SK-N-SH treated with all-trans-retinoic acid at 6 μM for 48 hours (cell line): ENCODE measurements at regions not wholly inside any gene's neighbourhood (a gene's known extent, or its start where the extent isn't known, plus 50 kb on each side); places are given as distances from the start of the nearest gene placed in this dataset.
"Not testable (repeated sequence)": the region's sequence is repeated elsewhere in the genome, so short reads cannot be mapped to it uniquely, and the experiment has no call there.

ENCODE experiments used
- ARNTL ChIP-seq: fragments of 450-650 bp; formaldehyde crosslinking; IDR thresholded peaks from 2 replicates; pipeline ENCODE4 v1.5.0; 2020; ENCODE audit warnings: low read depth, mild to moderate bottlenecking, moderate library complexity, borderline replicate concordance
- CSDC2 ChIP-seq: fragments of 250-450 bp; sonication (Bioruptor Pico); IDR thresholded peaks from 2 replicates; pipeline ENCODE4 v1.5.0; 2020; ENCODE audit warnings: mild to moderate bottlenecking, moderate library complexity
- PPARA ChIP-seq: fragments of 250-450 bp; sonication (Bioruptor Pico); IDR thresholded peaks from 2 replicates; pipeline ENCODE4 v1.5.0; 2020; ENCODE audit warnings: mild to moderate bottlenecking, borderline replicate concordance
- RARB ChIP-seq: fragments of 250-450 bp; sonication (Bioruptor Pico); IDR thresholded peaks from 2 replicates; pipeline ENCODE4 v1.8.0; 2021; ENCODE audit warnings: mild to moderate bottlenecking, moderate library complexity
- TOX ChIP-seq: fragments of 250-450 bp; sonication (Bioruptor Pico); IDR thresholded peaks from 2 replicates; pipeline ENCODE4 v1.8.0; 2021; ENCODE audit warnings: mild to moderate bottlenecking, moderate library complexity, borderline replicate concordance
- ZC3H10 ChIP-seq: fragments of 250-450 bp; sonication (Bioruptor Pico); IDR thresholded peaks from 2 replicates; pipeline ENCODE4 v1.5.1; 2021; ENCODE audit warnings: mild to moderate bottlenecking, moderate library complexity
- ZFP3 ChIP-seq: fragments of 250-450 bp; sonication (Bioruptor Pico); IDR thresholded peaks from 2 replicates; pipeline ENCODE4 v1.5.0; 2020; ENCODE audit warnings: mild to moderate bottlenecking, moderate library complexity
- ZFP30 ChIP-seq: fragments of 450-650 bp; formaldehyde crosslinking; IDR thresholded peaks from 2 replicates; pipeline ENCODE4 v1.5.0; 2022; ENCODE audit warnings: mild to moderate bottlenecking, moderate library complexity
- ZNF565 ChIP-seq: fragments of 450-650 bp; formaldehyde crosslinking; conservative IDR thresholded peaks from 2 replicates; pipeline ENCODE4 v1.5.0; 2020; ENCODE audit warnings: low read depth, mild to moderate bottlenecking, moderate library complexity
- ZNF70 ChIP-seq: fragments of 450-650 bp; formaldehyde crosslinking; IDR thresholded peaks from 2 replicates; pipeline ENCODE4 v1.5.0; 2020; ENCODE audit warnings: mild to moderate bottlenecking, moderate library complexity
- ZNF8 ChIP-seq: fragments of 450-650 bp; formaldehyde crosslinking; IDR thresholded peaks from 2 replicates; pipeline ENCODE4 v1.5.0; 2020; ENCODE audit warnings: mild to moderate bottlenecking, moderate library complexity
- TF ChIP-seq, protein P1 (sequence below): fragments of 250-450 bp; sonication (Bioruptor Pico); IDR thresholded peaks from 2 replicates; pipeline ENCODE4 v1.8.0; 2020; ENCODE audit warnings: mild to moderate bottlenecking, moderate library complexity, borderline replicate concordance
- TF ChIP-seq, protein P2 (sequence below): fragments of 250-450 bp; sonication (Bioruptor Pico); IDR thresholded peaks from 2 replicates; pipeline ENCODE4 v1.8.0; 2021; ENCODE audit warnings: low read depth, mild to moderate bottlenecking, moderate library complexity, borderline replicate concordance

DNA sequence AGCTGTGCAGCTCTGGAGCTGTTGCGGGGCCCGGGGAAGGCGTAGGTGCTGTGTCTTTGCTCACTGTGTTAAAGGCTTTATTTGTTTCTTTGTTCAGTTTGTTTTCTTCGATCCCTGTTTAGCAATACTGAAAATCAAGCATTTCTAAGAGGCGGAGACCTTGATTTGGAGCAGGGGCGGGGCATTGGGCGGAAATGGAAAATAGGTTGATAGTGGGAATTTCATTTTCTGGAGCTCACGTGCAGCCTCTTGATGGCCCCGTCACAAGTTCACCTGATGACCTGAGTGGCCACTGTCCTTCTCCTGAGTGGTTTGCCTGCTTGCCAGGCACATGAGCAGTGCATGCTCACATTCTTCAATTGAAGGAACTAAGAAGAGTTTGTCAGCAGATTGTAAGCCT, 93.2 kb downstream of the POTEG start:
- TF ChIP-seq ARNTL (CRISPR knock-in tag); RARB (CRISPR knock-in tag); ZC3H10 (CRISPR knock-in tag); ZNF565; ZFP3 (CRISPR knock-in tag); TOX (CRISPR knock-in tag); ZFP30 (CRISPR knock-in tag); ZNF70 (CRISPR knock-in tag); PPARA (CRISPR knock-in tag); ZNF8 (CRISPR knock-in tag); CSDC2 (CRISPR knock-in tag): not testable (repeated sequence)
- TF ChIP-seq, protein P1, sequence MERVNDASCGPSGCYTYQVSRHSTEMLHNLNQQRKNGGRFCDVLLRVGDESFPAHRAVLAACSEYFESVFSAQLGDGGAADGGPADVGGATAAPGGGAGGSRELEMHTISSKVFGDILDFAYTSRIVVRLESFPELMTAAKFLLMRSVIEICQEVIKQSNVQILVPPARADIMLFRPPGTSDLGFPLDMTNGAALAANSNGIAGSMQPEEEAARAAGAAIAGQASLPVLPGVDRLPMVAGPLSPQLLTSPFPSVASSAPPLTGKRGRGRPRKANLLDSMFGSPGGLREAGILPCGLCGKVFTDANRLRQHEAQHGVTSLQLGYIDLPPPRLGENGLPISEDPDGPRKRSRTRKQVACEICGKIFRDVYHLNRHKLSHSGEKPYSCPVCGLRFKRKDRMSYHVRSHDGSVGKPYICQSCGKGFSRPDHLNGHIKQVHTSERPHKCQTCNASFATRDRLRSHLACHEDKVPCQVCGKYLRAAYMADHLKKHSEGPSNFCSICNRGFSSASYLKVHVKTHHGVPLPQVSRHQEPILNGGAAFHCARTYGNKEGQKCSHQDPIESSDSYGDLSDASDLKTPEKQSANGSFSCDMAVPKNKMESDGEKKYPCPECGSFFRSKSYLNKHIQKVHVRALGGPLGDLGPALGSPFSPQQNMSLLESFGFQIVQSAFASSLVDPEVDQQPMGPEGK (CRISPR knock-in tag): not testable (repeated sequence)
- TF ChIP-seq, protein P2, sequence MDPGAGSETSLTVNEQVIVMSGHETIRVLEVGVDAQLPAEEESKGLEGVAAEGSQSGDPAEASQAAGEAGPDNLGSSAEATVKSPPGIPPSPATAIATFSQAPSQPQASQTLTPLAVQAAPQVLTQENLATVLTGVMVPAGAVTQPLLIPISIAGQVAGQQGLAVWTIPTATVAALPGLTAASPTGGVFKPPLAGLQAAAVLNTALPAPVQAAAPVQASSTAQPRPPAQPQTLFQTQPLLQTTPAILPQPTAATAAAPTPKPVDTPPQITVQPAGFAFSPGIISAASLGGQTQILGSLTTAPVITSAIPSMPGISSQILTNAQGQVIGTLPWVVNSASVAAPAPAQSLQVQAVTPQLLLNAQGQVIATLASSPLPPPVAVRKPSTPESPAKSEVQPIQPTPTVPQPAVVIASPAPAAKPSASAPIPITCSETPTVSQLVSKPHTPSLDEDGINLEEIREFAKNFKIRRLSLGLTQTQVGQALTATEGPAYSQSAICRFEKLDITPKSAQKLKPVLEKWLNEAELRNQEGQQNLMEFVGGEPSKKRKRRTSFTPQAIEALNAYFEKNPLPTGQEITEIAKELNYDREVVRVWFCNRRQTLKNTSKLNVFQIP (CRISPR knock-in tag): not testable (repeated sequence)
